Amniotic epithelial cell (primary cell): ENCODE measurements at regions not wholly inside any gene's neighbourhood (a gene's known extent, or its start where the extent isn't known, plus 50 kb on each side); places are given as distances from the start of the nearest gene placed in this dataset.

ENCODE experiments used
- DNase-seq: peaks from one replicate; pipeline ENCODE4 v3.0.0-alpha.2; 2010; ENCODE audit warnings: low read depth

- no peak for DNase-seq
Measured at GRCh38 chr15:62610265-62610869, 432.2 kb upstream of the TPM1 start.

- DNase-seq, result no peak
Measured at GRCh38 chr15:62611002-62611401, 431.5 kb upstream of the TPM1 start.

DNA sequence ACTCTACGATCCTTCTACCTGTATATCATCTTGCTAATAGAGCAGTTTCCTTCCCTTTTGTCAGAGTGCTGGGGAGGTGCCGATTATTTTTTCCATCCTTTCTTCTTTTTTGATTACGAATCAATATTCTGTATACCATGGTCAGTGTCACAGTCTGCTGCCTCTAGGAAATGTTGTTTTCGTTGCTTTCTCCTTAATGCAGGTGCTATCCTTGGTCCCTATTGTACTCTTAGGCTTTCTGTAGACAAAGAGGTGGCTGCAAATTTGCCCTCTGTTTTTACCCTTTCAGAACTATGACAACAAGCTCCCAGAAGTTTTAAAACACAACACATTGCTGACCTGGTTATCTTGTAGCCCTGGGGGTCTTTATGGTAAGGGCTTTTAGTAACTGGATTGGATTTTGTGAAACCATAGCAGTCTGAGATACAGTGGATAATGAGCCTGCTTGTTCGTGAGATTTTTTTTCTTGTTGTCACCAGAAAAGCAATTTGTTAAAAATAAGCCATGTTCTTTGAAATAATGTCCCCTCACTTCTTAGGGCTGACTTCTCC is 430.3 kb upstream of the TPM1 start:
- no peak for DNase-seq

- DNase-seq, result peak; percentile 87
Measured at GRCh38 chr15:62612771-62613170, 429.8 kb upstream of the TPM1 start.

DNA sequence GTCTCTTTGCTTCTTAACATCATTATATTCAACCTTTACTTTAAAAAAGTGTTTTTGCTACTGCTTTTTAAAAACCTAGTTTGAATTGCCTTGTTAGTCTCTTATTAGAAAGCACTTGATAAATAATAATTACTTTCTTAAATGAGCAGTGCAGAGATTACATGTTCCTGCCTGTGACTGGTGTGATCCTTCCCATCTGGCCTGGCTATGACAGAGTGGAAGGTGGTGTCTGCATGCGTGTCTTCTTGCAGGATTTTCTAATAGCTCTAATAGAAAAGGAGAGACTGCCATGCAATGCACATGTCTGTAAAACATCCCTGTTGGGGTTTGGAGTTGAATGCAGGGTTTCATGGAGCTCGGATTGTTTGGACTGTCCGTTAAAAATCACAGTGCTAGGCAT is 425.8 kb upstream of the TPM1 start:
- no peak for DNase-seq

GRCh38 chr15:62617741-62618140 is 424.8 kb upstream of the TPM1 start:
- DNase-seq, result no peak

DNA sequence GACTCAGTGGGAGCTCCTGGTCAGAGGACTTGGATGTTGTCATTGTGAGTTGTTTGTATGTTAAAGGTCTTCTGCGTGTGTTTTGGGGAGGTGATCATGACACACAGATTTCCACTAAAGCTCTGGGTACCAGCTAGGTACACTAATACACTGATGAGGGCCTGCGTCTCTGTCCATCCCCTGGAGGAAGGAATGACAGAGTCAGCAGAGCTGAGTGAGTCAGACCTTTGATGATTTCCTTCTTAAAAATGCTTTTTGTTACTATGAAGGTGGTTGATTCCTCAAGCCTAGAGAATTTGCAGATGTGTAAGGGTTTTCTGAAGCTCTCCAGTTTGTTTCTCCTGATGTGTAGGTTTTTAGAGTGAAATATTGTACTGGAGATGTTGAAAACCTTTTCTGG is 424.1 kb upstream of the TPM1 start:
- peak; percentile 62 for DNase-seq

- no peak for DNase-seq
Measured at GRCh38 chr15:62618846-62619504, 423.6 kb upstream of the TPM1 start.

DNA sequence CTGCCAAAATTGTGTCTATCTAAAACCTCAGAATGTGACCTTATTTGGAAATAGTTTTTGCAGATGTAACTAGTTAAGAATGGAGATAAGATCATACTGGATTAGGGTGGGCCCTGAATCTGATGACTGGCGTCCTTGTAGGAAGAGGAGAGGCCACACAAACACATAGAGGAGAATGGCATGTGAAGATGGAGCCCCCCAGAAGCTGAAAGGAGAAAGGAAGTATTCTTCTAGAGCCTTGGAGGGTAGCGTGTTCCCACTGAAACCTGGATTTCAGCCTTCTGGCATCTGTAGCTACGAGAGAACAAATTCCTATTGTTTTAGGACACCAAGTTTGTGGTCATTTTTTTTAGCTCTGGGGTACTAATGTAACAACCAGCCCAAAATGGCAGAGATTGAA is 423.0 kb upstream of the TPM1 start:
- DNase-seq, result no peak

GRCh38 chr15:62622775-62623174 is 419.8 kb upstream of the TPM1 start:
- no peak for DNase-seq

DNA sequence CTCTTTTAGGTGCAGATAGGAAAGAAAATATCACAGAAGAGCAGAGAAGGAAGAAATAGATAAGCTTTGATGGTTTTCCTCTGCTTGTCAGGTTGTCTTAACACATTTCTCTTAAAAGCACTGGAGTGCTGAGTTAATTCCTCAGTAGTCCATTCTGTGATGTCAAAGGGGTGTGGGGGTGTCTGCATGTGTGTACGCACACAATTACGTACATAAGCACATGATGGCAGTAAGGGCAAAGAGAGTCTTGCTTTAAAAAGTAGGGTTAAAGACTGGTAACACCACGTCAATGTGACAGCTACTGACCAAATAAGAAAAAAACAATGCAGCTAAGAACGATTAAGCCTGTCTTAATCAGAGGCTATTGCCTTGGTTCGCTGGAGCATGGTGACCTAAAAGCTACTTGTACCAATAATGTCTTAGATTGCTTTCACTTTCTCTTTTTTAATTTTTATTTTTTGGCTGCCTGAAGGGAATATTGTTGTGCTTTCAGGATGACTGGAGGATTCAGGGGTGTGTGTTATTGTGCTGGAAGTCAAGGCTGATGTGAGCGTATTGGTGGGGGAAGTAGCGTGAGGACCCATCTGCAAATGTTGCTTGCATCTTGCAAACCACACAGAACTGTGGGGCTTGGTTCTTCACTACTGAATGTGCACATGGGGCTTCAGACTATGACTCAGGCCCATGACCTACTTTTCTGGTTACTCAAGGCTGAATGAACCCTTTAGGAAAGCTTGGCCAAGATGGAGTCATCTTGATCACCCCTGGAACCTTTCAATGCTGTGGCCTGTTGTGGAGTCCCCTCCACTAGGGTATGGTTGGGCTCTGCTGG is 417.8 kb upstream of the TPM1 start:
- peak; percentile 67 for DNase-seq

DNA sequence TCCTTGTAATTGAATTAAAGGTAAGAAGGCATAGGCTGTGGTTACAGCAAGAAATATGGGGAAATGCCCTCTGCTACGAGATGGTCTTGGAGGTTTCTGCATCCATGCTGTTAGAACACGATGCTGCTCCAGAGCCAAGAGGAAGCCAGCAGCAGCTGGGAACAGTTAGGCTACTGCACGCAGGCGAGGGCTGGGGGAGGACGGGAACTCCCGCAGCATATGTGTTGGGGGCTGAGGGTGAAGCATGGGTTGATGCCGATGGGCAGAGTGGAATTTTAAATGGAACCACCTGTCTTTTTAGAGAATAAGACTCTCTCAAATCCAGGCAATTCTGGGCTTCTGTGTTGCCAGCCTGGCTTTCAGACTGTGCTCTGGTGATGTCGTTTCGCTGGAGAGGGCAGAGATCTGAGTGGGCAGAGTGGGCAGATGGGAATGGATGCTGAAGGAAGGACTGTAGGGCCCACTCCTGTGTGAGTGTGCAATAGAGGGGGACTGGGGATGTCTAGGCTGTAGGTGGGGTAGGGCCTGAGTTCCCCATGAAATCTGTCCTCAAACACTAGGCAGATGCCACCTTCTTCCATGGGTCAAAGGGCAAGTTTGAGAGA is 417.0 kb upstream of the TPM1 start:
- DNase-seq, result no peak

GRCh38 chr15:62626903-62627302 is 415.6 kb upstream of the TPM1 start:
- DNase-seq, result no peak

GRCh38 chr15:62631076-62631724 is 411.3 kb upstream of the TPM1 start:
- DNase-seq, result no peak

DNA sequence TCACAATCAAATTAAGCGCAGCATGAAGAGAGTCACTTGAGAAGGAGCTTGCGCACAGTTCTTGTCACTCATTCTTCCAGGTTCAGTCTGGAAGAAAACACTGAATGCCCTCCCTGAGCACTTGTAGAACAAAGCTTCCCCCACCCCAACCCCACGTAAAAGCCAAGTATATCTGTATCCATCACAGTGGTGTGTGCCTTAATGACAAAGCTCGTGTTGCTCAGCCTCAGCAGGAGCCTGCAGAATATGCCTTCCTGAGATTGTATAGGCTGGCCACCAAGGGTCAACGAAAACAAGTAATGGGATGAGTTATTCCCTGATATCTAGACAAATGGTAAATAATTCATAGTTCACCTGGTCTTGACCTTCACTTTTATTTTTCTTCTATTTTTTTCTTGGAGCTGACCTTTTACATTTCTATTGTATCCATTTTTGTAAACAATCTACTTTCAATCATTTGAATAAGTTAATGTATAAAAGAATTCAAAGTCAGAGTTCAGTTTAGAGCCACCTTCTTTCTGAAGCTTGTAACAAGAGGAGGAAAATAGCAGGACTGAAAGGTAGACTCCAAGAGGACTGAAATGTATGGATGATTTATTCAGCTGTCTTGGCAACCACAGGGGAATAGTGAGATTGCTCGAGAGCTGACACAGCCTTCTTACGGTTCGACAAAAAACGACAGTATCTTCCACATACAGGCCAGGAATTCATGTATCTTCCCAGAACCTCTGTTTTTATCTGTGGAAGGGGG is 405.5 kb upstream of the TPM1 start:
- no peak for DNase-seq

GRCh38 chr15:62637574-62637897 is 405.0 kb upstream of the TPM1 start:
- no peak for DNase-seq

- no peak for DNase-seq
Measured at GRCh38 chr15:62637950-62638619, 404.5 kb upstream of the TPM1 start.

- DNase-seq, result no peak
Measured at GRCh38 chr15:62639432-62639831, 403.1 kb upstream of the TPM1 start.

- no peak for DNase-seq
Measured at GRCh38 chr15:62639906-62640605, 402.5 kb upstream of the TPM1 start.

- no peak for DNase-seq
Measured at GRCh38 chr15:62641825-62642224, 400.7 kb upstream of the TPM1 start.
